ENCODE measurements at regions not wholly inside any gene's neighbourhood (a gene's known extent, or its start where the extent isn't known, plus 50 kb on each side); places are given as distances from the start of the nearest gene placed in this dataset.

GRCh38 chr3:176798680-176799079, 398.6 kb downstream of the TBL1XR1 start:
- in situ Hi-C loops (cut with MboI; ENCODE audit: low pct_unique_long_range_greater_than_20kb, low sequenced_read_pairs, unreplicated experiment): no loop called here
- no peak for DNase-seq (ENCODE audit: low spot score)
- TF ChIP-seq CTCF (IDR thresholded peaks at IDR 0.05; ENCODE audit: extremely low read depth, insufficient read depth, missing control alignments): no peak

GRCh38 chr3:176796371-176796770, 400.9 kb downstream of the TBL1XR1 start:
- no peak for TF ChIP-seq CTCF (IDR thresholded peaks at IDR 0.05; ENCODE audit: extremely low read depth, insufficient read depth, missing control alignments)
- no peak for DNase-seq (ENCODE audit: low spot score)
- in situ Hi-C loops (cut with MboI; ENCODE audit: low pct_unique_long_range_greater_than_20kb, low sequenced_read_pairs, unreplicated experiment): no loop called here

- in situ Hi-C loops (cut with MboI; ENCODE audit: low pct_unique_long_range_greater_than_20kb, low sequenced_read_pairs, unreplicated experiment): no loop called here
- no peak for TF ChIP-seq CTCF (IDR thresholded peaks at IDR 0.05; ENCODE audit: extremely low read depth, insufficient read depth, missing control alignments)
- DNase-seq (ENCODE audit: low spot score): no peak
Measured at GRCh38 chr3:176795891-176796290, 401.4 kb downstream of the TBL1XR1 start.

GRCh38 chr3:176794406-176794805, 402.9 kb downstream of the TBL1XR1 start:
- TF ChIP-seq CTCF (IDR thresholded peaks at IDR 0.05; ENCODE audit: extremely low read depth, insufficient read depth, missing control alignments): no peak
- no peak for DNase-seq (ENCODE audit: low spot score)
- in situ Hi-C loops (cut with MboI; ENCODE audit: low pct_unique_long_range_greater_than_20kb, low sequenced_read_pairs, unreplicated experiment): no loop called here

- in situ Hi-C loops (cut with MboI; ENCODE audit: low pct_unique_long_range_greater_than_20kb, low sequenced_read_pairs, unreplicated experiment): no loop called here
- TF ChIP-seq CTCF (IDR thresholded peaks at IDR 0.05; ENCODE audit: extremely low read depth, insufficient read depth, missing control alignments): no peak
- no peak for DNase-seq (ENCODE audit: low spot score)
Measured at GRCh38 chr3:176789947-176790346, 407.3 kb downstream of the TBL1XR1 start.

GRCh38 chr3:176789281-176789705, 408.0 kb downstream of the TBL1XR1 start:
- no peak for DNase-seq (ENCODE audit: low spot score)
- TF ChIP-seq CTCF (IDR thresholded peaks at IDR 0.05; ENCODE audit: extremely low read depth, insufficient read depth, missing control alignments): no peak
- in situ Hi-C loops (cut with MboI; ENCODE audit: low pct_unique_long_range_greater_than_20kb, low sequenced_read_pairs, unreplicated experiment): no loop called here

- no peak for DNase-seq (ENCODE audit: low spot score)
- in situ Hi-C loops (cut with MboI; ENCODE audit: low pct_unique_long_range_greater_than_20kb, low sequenced_read_pairs, unreplicated experiment): no loop called here
- TF ChIP-seq CTCF (IDR thresholded peaks at IDR 0.05; ENCODE audit: extremely low read depth, insufficient read depth, missing control alignments): no peak
Measured at GRCh38 chr3:176787506-176787905, 409.8 kb downstream of the TBL1XR1 start.

Data from GM13977 (cell line).